ENCODE measurements at regions not wholly inside any gene's neighbourhood (a gene's known extent, or its start where the extent isn't known, plus 50 kb on each side); places are given as distances from the start of the nearest gene placed in this dataset.

DNA sequence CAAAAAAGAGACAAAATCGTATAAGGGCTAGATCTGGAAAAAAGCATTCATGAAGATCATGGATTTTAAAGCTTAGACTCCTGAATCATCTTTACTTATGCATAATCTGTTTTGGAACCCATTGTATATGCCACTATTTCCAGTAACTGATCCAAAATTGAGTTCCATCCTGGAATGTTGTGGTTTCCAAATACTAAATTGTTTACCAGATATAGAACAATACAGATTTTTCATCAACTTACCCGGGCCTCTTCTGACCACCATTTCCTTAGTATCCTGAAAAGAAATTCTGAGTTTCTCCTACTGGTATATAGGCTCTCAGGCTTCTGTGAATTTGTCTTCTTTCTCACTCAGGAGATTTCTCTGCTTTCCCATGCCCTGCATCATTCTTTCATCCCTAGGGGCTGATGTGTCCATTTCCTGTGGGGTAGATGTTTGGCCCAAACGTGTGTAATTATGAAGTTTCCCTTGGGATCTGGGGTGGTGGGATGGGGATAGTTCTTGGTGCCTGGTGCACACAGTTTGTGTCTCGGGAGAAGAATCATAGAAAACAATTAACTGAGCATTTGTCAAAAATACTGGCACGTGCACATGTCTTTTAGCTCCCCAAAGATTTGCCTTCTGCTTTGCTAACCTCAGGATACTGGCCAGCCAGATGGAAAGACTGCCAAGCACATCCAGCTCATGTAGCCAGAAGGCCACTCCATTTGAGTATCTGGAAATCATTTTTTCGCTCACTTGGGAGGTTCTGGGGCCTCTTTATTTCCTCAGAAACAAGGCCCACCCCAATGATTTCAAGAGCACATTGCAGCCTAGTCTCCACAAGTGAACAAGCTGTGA is 127.8 kb downstream of the NTMT2 start:
- no peak overlapping the region for H3K4me3 ChIP-seq (ENCODE audit: low read depth, low read length)
- peaks cover 8% of the 10 kb centered on the region; the same call in 1 of the 2 replicates for H3K27me3 ChIP-seq (ENCODE audit: insufficient read depth, low read length)

DNA sequence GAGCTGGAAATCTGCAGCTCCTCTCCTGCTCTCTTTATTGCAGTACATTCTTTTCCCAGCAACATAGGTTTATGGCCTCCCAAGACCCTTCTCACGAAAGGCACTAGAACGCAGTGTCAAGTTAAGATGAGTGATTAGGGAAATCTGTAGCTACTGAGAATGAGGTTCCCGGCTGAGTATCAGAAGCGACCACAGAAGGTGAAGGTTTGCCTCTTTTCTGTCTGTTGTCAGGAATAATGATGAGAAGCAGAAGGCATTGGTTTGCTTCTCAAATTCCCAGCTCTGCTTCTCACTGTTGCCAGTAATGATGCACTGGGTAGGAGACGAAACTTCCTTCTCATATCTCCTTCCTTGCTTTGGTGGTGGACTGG is 128.4 kb downstream of the NTMT2 start:
- Histone ChIP-seq H3K4me3 (ENCODE audit: low read depth, low read length) (no peak overlapping the region), H3K27me3 (ENCODE audit: insufficient read depth, low read length) (peaks cover 8% of the 10 kb centered on the region; the same call in 1 of the 2 replicates), H3K4me1 (ENCODE audit: control insufficient read depth, insufficient read depth, low read length, unreplicated experiment) (no peaks in the 10 kb centered on the region), H3K27ac (ENCODE audit: low read depth, low read length) (no peak overlapping the region), H3K36me3 (ENCODE audit: insufficient read depth, low read length) (no peaks in the 10 kb centered on the region), H2AFZ (ENCODE audit: low read length, unreplicated experiment) (no peak overlapping the region), H3K79me2 (ENCODE audit: control insufficient read depth, insufficient read depth, low read length, unreplicated experiment) (no peaks in the 10 kb centered on the region)

More for the DNA sequence above, 127.8 kb downstream of the NTMT2 start:
- Histone ChIP-seq H3K79me2 (ENCODE audit: control insufficient read depth, insufficient read depth, low read length, unreplicated experiment) (no peaks in the 10 kb centered on the region), H2AFZ (ENCODE audit: low read length, unreplicated experiment) (no peak overlapping the region), H3K27ac (ENCODE audit: low read depth, low read length) (no peak overlapping the region), H3K36me3 (ENCODE audit: insufficient read depth, low read length) (no peaks in the 10 kb centered on the region), H3K4me1 (ENCODE audit: control insufficient read depth, insufficient read depth, low read length, unreplicated experiment) (no peaks in the 10 kb centered on the region)

DNA sequence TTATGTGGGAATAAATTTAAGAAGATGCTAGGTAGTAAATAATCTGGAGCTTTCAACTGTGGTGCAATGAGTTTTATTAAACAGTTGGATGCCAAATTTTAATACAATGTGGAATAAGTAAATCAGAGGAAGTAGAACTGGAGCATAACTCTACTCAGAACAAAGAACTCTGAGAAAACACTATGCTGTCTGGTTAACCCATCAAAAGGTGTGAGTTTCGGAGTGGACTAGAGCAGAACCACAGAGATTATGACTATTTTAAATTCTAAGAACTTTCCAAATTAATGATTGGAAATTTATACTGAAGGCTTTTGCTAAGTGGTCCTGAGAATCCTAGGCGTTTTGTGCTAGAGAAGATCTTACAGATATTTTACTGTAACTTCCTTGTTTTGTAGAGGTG is 132.2 kb downstream of the NTMT2 start:
- H3K36me3 ChIP-seq (ENCODE audit: insufficient read depth, low read length): no peaks in the 10 kb centered on the region
- no peak overlapping the region for H3K4me3 ChIP-seq (ENCODE audit: low read depth, low read length)
- H3K79me2 ChIP-seq (ENCODE audit: control insufficient read depth, insufficient read depth, low read length, unreplicated experiment): no peaks in the 10 kb centered on the region
- H3K4me1 ChIP-seq (ENCODE audit: control insufficient read depth, insufficient read depth, low read length, unreplicated experiment): no peaks in the 10 kb centered on the region
- H3K27me3 ChIP-seq (ENCODE audit: insufficient read depth, low read length): peaks cover 8% of the 10 kb centered on the region; the same call in 1 of the 2 replicates
- no peak overlapping the region for H3K27ac ChIP-seq (ENCODE audit: low read depth, low read length)
- H2AFZ ChIP-seq (ENCODE audit: low read length, unreplicated experiment): no peak overlapping the region

DNA sequence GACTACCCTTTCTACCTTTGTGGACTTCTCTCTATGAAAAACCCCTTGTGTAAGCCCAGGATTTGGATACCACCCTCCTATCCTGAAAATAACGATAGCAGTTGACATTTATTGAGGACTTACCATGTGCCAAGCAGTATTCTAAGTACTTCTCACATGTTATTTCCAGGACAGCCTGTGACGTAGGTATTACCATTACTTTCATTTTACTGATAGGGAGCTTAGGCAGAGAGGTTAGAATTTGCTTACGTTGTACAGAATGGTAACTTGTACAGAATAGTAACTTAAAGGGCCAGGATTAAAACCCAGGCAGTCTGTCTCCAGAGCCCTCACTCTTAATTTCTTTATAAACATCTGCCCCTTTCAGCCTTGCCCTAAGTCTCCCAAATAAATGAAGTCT is 138.3 kb downstream of the NTMT2 start:
- Histone ChIP-seq H3K27me3 (ENCODE audit: insufficient read depth, low read length) (no peaks in the 10 kb centered on the region), H3K4me1 (ENCODE audit: control insufficient read depth, insufficient read depth, low read length, unreplicated experiment) (no peaks in the 10 kb centered on the region), H3K79me2 (ENCODE audit: control insufficient read depth, insufficient read depth, low read length, unreplicated experiment) (no peaks in the 10 kb centered on the region), H2AFZ (ENCODE audit: low read length, unreplicated experiment) (peak overlapping the region; percentile 31), H3K36me3 (ENCODE audit: insufficient read depth, low read length) (no peaks in the 10 kb centered on the region), H3K27ac (ENCODE audit: low read depth, low read length) (no peak overlapping the region), H3K4me3 (ENCODE audit: low read depth, low read length) (peak overlapping the region; percentile 17; the same call in 1 of the 2 replicates)

DNA sequence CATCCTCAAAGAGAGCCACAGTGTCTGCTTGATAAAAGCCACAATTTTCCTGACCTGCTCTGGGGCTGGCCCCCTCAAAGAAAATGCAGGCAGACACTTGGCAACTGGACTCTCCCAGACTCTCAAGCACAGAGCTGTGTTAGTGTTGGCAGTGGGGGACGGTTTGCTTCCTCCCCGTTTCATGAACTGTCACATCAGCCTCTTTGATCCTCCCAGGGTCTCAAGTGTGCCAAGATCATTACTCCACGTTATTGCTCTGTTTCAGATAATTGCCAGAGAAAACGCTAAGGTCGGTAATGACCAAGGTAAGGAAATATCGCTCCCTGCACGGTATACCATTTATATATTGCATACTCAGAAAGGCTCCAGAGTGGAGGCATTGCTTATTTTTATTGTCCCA is 138.8 kb downstream of the NTMT2 start:
- Histone ChIP-seq H3K4me3 (ENCODE audit: low read depth, low read length) (peak overlapping the region; percentile 17; the same call in 1 of the 2 replicates), H3K27me3 (ENCODE audit: insufficient read depth, low read length) (no peaks in the 10 kb centered on the region), H3K27ac (ENCODE audit: low read depth, low read length) (no peak overlapping the region), H2AFZ (ENCODE audit: low read length, unreplicated experiment) (peak overlapping the region; percentile 31), H3K36me3 (ENCODE audit: insufficient read depth, low read length) (no peaks in the 10 kb centered on the region), H3K79me2 (ENCODE audit: control insufficient read depth, insufficient read depth, low read length, unreplicated experiment) (no peaks in the 10 kb centered on the region), H3K4me1 (ENCODE audit: control insufficient read depth, insufficient read depth, low read length, unreplicated experiment) (no peaks in the 10 kb centered on the region)

DNA sequence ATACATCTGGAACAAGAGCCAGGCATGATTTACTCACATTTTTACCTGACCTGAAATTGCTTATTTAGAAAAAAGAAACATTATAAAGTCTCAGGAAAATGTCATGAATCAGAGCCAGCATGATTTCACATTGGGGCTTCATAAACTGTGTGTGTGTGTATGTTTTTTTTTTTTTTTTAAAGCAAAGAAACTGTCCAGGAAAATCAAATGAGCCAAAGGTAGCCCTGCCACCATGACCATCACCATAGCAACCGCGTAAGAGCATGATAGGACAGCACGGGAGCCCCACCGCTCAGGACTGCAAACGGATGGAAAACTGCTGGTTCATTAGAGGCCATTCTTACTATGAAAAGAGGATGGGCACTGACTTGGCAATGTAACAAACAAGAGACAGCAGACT is 139.2 kb downstream of the NTMT2 start:
- Histone ChIP-seq H3K36me3 (ENCODE audit: insufficient read depth, low read length) (no peaks in the 10 kb centered on the region), H2AFZ (ENCODE audit: low read length, unreplicated experiment) (peak overlapping the region; percentile 31), H3K27ac (ENCODE audit: low read depth, low read length) (no peak overlapping the region), H3K79me2 (ENCODE audit: control insufficient read depth, insufficient read depth, low read length, unreplicated experiment) (no peaks in the 10 kb centered on the region), H3K27me3 (ENCODE audit: insufficient read depth, low read length) (no peaks in the 10 kb centered on the region), H3K4me1 (ENCODE audit: control insufficient read depth, insufficient read depth, low read length, unreplicated experiment) (no peaks in the 10 kb centered on the region), H3K4me3 (ENCODE audit: low read depth, low read length) (no peak overlapping the region)

DNA sequence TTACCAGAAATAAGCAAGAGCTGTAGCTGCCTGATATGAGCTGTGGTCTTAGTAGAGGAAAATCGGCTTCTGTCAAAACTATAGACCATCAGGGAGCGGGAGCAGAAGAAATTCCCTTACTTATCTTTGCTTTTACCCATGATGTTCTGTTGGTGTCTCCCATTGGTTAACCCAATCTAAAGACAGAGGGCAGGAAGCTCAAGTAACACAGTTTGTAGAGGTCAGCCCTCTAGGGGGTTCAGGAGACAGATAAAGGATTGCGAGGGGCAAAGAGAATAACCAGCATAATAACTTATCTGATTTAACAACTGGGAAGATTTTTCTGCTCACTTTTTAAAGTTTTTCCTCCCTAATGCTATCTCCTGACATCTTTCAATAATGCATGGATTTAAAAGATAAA is 142.4 kb downstream of the NTMT2 start:
- Histone ChIP-seq H3K27me3 (ENCODE audit: insufficient read depth, low read length) (no peaks in the 10 kb centered on the region), H3K4me1 (ENCODE audit: control insufficient read depth, insufficient read depth, low read length, unreplicated experiment) (no peaks in the 10 kb centered on the region), H3K27ac (ENCODE audit: low read depth, low read length) (no peak overlapping the region), H2AFZ (ENCODE audit: low read length, unreplicated experiment) (no peak overlapping the region), H3K79me2 (ENCODE audit: control insufficient read depth, insufficient read depth, low read length, unreplicated experiment) (no peaks in the 10 kb centered on the region), H3K4me3 (ENCODE audit: low read depth, low read length) (no peak overlapping the region), H3K36me3 (ENCODE audit: insufficient read depth, low read length) (no peaks in the 10 kb centered on the region)

DNA sequence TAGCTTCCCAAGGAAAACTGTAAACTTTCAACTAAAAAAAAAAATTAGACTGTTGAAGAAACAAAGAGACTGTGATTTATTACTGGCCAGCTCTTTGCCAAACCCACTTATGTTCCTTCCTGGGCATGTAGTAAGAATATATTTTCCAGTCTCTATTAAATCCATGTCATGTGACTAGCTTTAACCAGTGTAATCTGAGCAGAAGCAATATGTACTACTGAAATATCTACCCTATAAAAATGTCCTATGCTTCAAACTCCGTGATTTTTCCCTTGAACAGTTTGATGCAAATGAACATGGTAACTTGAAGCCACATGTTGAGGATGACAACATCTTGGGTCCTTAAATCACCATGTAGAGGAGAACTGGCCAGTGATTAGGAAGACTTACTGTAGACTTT is 144.5 kb downstream of the NTMT2 start:
- no peaks in the 10 kb centered on the region for H3K27me3 ChIP-seq (ENCODE audit: insufficient read depth, low read length)
- no peaks in the 10 kb centered on the region for H3K79me2 ChIP-seq (ENCODE audit: control insufficient read depth, insufficient read depth, low read length, unreplicated experiment)
- no peaks in the 10 kb centered on the region for H3K4me1 ChIP-seq (ENCODE audit: control insufficient read depth, insufficient read depth, low read length, unreplicated experiment)
- no peak overlapping the region for H3K4me3 ChIP-seq (ENCODE audit: low read depth, low read length)
- H2AFZ ChIP-seq (ENCODE audit: low read length, unreplicated experiment): no peak overlapping the region
- H3K27ac ChIP-seq (ENCODE audit: low read depth, low read length): no peak overlapping the region
- no peaks in the 10 kb centered on the region for H3K36me3 ChIP-seq (ENCODE audit: insufficient read depth, low read length)

DNA sequence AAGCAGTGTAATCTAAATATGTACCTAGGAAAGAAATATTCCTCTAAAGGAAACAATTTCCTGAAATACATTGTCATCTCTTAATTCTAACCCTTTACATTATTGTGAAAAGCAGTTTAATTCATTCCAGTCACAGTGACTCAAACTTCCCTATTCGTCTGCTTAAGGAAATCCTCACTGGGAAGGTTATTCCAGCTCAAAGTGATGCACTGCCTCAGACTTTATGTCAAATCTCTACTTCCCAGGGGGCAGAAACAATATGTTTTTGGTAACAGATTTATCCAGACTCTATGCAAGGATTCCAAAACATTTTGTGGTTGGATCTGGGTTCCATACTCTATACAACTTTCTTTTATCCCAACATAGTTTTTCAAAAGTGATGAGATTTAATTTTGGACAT is 145.2 kb downstream of the NTMT2 start:
- H3K27ac ChIP-seq (ENCODE audit: low read depth, low read length): no peak overlapping the region
- no peaks in the 10 kb centered on the region for H3K36me3 ChIP-seq (ENCODE audit: insufficient read depth, low read length)
- no peaks in the 10 kb centered on the region for H3K79me2 ChIP-seq (ENCODE audit: control insufficient read depth, insufficient read depth, low read length, unreplicated experiment)
- H3K4me3 ChIP-seq (ENCODE audit: low read depth, low read length): no peak overlapping the region
- H3K27me3 ChIP-seq (ENCODE audit: insufficient read depth, low read length): no peaks in the 10 kb centered on the region
- H2AFZ ChIP-seq (ENCODE audit: low read length, unreplicated experiment): no peak overlapping the region
- H3K4me1 ChIP-seq (ENCODE audit: control insufficient read depth, insufficient read depth, low read length, unreplicated experiment): no peaks in the 10 kb centered on the region

DNA sequence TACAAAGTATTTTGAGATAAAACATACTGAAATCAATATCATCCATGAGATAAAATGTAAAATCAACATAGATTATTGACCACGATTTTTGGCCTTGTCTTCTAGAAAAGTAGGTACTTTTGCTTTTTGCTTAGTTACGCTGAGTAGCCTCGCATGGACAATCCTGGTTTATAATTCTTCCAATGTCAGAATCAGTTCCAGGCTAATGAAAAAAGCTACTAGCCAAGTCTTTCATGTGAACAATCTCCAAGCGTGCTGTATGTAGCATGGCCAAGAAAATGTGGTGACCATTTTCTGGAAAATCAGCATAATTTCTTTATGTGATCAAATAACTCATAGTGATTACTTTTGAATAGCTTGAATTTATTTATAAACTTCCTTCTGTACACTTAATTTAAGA is 145.8 kb downstream of the NTMT2 start:
- Histone ChIP-seq H3K4me3 (ENCODE audit: low read depth, low read length) (no peak overlapping the region), H3K27ac (ENCODE audit: low read depth, low read length) (no peak overlapping the region), H3K27me3 (ENCODE audit: insufficient read depth, low read length) (no peaks in the 10 kb centered on the region), H2AFZ (ENCODE audit: low read length, unreplicated experiment) (no peak overlapping the region), H3K36me3 (ENCODE audit: insufficient read depth, low read length) (no peaks in the 10 kb centered on the region), H3K79me2 (ENCODE audit: control insufficient read depth, insufficient read depth, low read length, unreplicated experiment) (no peaks in the 10 kb centered on the region), H3K4me1 (ENCODE audit: control insufficient read depth, insufficient read depth, low read length, unreplicated experiment) (no peaks in the 10 kb centered on the region)

DNA sequence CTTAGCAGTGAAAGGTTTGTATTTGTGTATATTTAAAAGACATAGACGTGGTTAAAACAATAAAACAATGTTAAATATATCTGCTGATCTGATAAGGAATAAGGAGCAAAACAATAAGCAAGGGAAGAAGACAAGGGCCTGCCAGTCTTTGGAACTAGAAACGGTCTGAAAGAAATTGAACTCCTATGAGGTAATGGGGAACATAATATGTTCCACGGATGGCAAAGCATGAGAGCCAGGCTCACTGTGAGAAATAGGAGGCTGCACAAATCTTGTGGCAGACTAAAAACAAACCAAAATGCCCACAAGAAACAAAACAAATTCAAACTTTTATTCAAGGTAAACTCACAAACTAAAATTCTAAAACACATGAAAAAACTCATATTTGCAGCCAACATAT is 150.5 kb downstream of the NTMT2 start:
- H3K4me1 ChIP-seq (ENCODE audit: control insufficient read depth, insufficient read depth, low read length, unreplicated experiment): no peaks in the 10 kb centered on the region
- no peak overlapping the region for H3K27ac ChIP-seq (ENCODE audit: low read depth, low read length)
- no peaks in the 10 kb centered on the region for H3K79me2 ChIP-seq (ENCODE audit: control insufficient read depth, insufficient read depth, low read length, unreplicated experiment)
- no peaks in the 10 kb centered on the region for H3K27me3 ChIP-seq (ENCODE audit: insufficient read depth, low read length)
- H2AFZ ChIP-seq (ENCODE audit: low read length, unreplicated experiment): no peak overlapping the region
- H3K4me3 ChIP-seq (ENCODE audit: low read depth, low read length): no peak overlapping the region
- H3K36me3 ChIP-seq (ENCODE audit: insufficient read depth, low read length): no peaks in the 10 kb centered on the region
